ENCODE measurements at regions not wholly inside any gene's neighbourhood (a gene's known extent, or its start where the extent isn't known, plus 50 kb on each side); places are given as distances from the start of the nearest gene placed in this dataset.

- no peak for TF ChIP-seq SMAD4 (CRISPR knock-in tag; IDR thresholded peaks at IDR 0.05)
- TF ChIP-seq, protein P1, sequence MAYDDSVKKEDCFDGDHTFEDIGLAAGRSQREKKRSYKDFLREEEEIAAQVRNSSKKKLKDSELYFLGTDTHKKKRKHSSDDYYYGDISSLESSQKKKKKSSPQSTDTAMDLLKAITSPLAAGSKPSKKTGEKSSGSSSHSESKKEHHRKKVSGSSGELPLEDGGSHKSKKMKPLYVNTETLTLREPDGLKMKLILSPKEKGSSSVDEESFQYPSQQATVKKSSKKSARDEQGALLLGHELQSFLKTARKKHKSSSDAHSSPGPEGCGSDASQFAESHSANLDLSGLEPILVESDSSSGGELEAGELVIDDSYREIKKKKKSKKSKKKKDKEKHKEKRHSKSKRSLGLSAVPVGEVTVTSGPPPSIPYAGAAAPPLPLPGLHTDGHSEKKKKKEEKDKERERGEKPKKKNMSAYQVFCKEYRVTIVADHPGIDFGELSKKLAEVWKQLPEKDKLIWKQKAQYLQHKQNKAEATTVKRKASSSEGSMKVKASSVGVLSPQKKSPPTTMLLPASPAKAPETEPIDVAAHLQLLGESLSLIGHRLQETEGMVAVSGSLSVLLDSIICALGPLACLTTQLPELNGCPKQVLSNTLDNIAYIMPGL (CRISPR knock-in tag; IDR thresholded peaks at IDR 0.05): no peak
- no peak for TF ChIP-seq E2F1 (CRISPR knock-in tag; IDR thresholded peaks at IDR 0.05)
Observed at GRCh38 chr1:82177192-82177591, 376.5 kb downstream of the ADGRL2 start (continued).

DNA sequence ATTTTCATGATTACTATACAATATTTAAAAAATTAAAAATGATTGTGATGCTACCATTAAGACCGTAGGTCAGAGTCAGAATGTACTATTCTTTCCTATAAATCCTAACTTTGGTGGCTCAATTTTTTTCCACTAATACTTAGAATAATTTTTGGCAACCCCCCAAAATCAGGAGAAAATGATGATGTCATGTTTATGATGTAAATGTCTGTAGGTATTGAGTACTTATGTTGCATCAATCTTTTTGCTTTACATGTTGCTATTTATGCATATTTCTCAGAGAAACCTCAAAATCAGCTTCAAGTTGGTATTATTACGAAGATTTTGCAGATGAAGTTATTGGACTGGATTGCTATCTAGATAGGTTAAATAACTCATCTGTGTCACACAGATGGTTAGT, 371.2 kb downstream of the ADGRL2 start:
- ChIA-PET POLR2A (interaction anchor here (0.6 kb wide), 1 partner anchor 1126 kb away, joined by 3 read pairs; no protein-coding TSS in a partner anchor), CTCF (no interaction called here)
- no peaks in the 10 kb centered on the region for H3K4me1 Mint-ChIP-seq
- no peaks in the 10 kb centered on the region for H3K27me3 Mint-ChIP-seq (ENCODE audit: low read depth)
- no peak for ATAC-seq
- H3K36me3 Mint-ChIP-seq: no peaks in the 10 kb centered on the region
- no peak for DNase-seq (ENCODE audit: low spot score)
- H3K4me3 Mint-ChIP-seq: no peak overlapping the region
- no peak overlapping the region for H3K27ac Mint-ChIP-seq
- H3K9me3 Mint-ChIP-seq: peaks cover 15% of the 10 kb centered on the region
- TF ChIP-seq ATF6 (CRISPR knock-in tag; IDR thresholded peaks at IDR 0.05) (no peak), ZNF423 (CRISPR knock-in tag; IDR thresholded peaks at IDR 0.05) (no peak), NFATC4 (CRISPR knock-in tag; IDR thresholded peaks at IDR 0.05) (no peak), IRF1 (CRISPR knock-in tag; IDR thresholded peaks at IDR 0.05) (no peak), SMAD4 (CRISPR knock-in tag; IDR thresholded peaks at IDR 0.05) (no peak), PRDM15 (CRISPR knock-in tag; IDR thresholded peaks at IDR 0.05) (no peak), ETV6 (CRISPR knock-in tag; IDR thresholded peaks at IDR 0.05) (no peak), CDX4 (CRISPR knock-in tag; IDR thresholded peaks at IDR 0.05; ENCODE audit: borderline replicate concordance) (no peak), OVOL2 (CRISPR knock-in tag; IDR thresholded peaks at IDR 0.05; ENCODE audit: borderline replicate concordance) (no peak), TEAD1 (CRISPR knock-in tag; IDR thresholded peaks at IDR 0.05) (no peak), CBFB (CRISPR knock-in tag; IDR thresholded peaks at IDR 0.05; ENCODE audit: low read depth) (no peak), CTCF (IDR thresholded peaks at IDR 0.05) (no peak), ZNF416 (CRISPR knock-in tag; IDR thresholded peaks at IDR 0.05) (no peak)
- TF ChIP-seq, protein P2, sequence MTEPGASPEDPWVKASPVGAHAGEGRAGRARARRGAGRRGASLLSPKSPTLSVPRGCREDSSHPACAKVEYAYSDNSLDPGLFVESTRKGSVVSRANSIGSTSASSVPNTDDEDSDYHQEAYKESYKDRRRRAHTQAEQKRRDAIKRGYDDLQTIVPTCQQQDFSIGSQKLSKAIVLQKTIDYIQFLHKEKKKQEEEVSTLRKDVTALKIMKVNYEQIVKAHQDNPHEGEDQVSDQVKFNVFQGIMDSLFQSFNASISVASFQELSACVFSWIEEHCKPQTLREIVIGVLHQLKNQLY (CRISPR knock-in tag; IDR thresholded peaks at IDR 0.05): no peak
